GM18909 (cell line): ENCODE measurements at regions not wholly inside any gene's neighbourhood (a gene's known extent, or its start where the extent isn't known, plus 50 kb on each side); places are given as distances from the start of the nearest gene placed in this dataset.
A peak's percentile ranks its signal among the peaks of the same experiment; 100 is the strongest.
"Not testable (repeated sequence)": the region's sequence is repeated elsewhere in the genome, so short reads cannot be mapped to it uniquely, and the experiment has no call there.

ENCODE experiments used
- ATAC-seq: cut with Tn5 transposase; IDR thresholded peaks from one replicate; pipeline ENCODE4 v1.9.1; 2021; ENCODE audit warnings: mild to moderate bottlenecking; ENCODE audit not compliant: unreplicated experiment, poor library complexity

- no peak for ATAC-seq
Measured at GRCh38 chr18:38759457-38759856, 1193.9 kb upstream of the CELF4 start.

GRCh38 chr18:38756436-38756835 is 1190.8 kb upstream of the CELF4 start:
- no peak for ATAC-seq

- peak; percentile 70 for ATAC-seq
Measured at GRCh38 chr18:38752430-38752829, 1186.8 kb upstream of the CELF4 start.

- ATAC-seq: no peak
Measured at GRCh38 chr18:38751898-38752297, 1186.3 kb upstream of the CELF4 start.

GRCh38 chr18:38751211-38751610 is 1185.6 kb upstream of the CELF4 start:
- ATAC-seq: no peak

- no peak for ATAC-seq
Measured at GRCh38 chr18:38750751-38751150, 1185.2 kb upstream of the CELF4 start.

GRCh38 chr18:38747153-38747552 is 1181.6 kb upstream of the CELF4 start:
- ATAC-seq: no peak

GRCh38 chr18:38720181-38720580 is 1154.6 kb upstream of the CELF4 start:
- not testable (repeated sequence) for ATAC-seq

GRCh38 chr18:38718365-38718901 is 1152.8 kb upstream of the CELF4 start:
- ATAC-seq: no peak

GRCh38 chr18:38709122-38709521 is 1143.5 kb upstream of the CELF4 start:
- ATAC-seq: no peak

GRCh38 chr18:38706373-38706772 is 1140.8 kb upstream of the CELF4 start:
- ATAC-seq: no peak

GRCh38 chr18:38698088-38698487 is 1132.5 kb upstream of the CELF4 start:
- ATAC-seq: no peak

GRCh38 chr18:38695559-38696280 is 1130.1 kb upstream of the CELF4 start:
- ATAC-seq: no peak

GRCh38 chr18:38693104-38693503 is 1127.5 kb upstream of the CELF4 start:
- no peak for ATAC-seq

- no peak for ATAC-seq
Measured at GRCh38 chr18:38690626-38691025, 1125.0 kb upstream of the CELF4 start.

GRCh38 chr18:38688416-38688815 is 1122.8 kb upstream of the CELF4 start:
- no peak for ATAC-seq

GRCh38 chr18:38670486-38670885 is 1104.9 kb upstream of the CELF4 start:
- no peak for ATAC-seq

- no peak for ATAC-seq
Measured at GRCh38 chr18:38664929-38665328, 1099.3 kb upstream of the CELF4 start.

GRCh38 chr18:38663682-38664081 is 1098.1 kb upstream of the CELF4 start:
- ATAC-seq: no peak

- ATAC-seq: no peak
Measured at GRCh38 chr18:38663270-38663669, 1097.7 kb upstream of the CELF4 start.

GRCh38 chr18:38654946-38655345 is 1089.3 kb upstream of the CELF4 start:
- ATAC-seq: no peak

- ATAC-seq: no peak
Measured at GRCh38 chr18:38651736-38652135, 1086.1 kb upstream of the CELF4 start.
